Activated T-cell treated with anti-CD3 and anti-CD28 coated beads, Interleukin-2, amount 50 U/mL, for 72 hours (primary cell): ENCODE measurements at regions not wholly inside any gene's neighbourhood (a gene's known extent, or its start where the extent isn't known, plus 50 kb on each side); places are given as distances from the start of the nearest gene placed in this dataset.
A peak's percentile ranks its signal among the peaks of the same experiment; 100 is the strongest.

ENCODE experiments used
- ATAC-seq, 2 donors: fragments of 150-1000 bp; cut with Tn5 transposase; replicated peaks in 1 of 2; 2 replicates each; pipeline ENCODE4 v1.10.0; 2021; ENCODE audit warnings: moderate library complexity in 2 of 2, mild to moderate bottlenecking in 1 of 2
- DNase-seq, 2 donors: peaks; one replicate each; pipeline ENCODE4 v3.0.0; 2021 to 2022; ENCODE audit warnings: mixed read lengths in 1 of 2
- H3K27ac Mint-ChIP-seq: one replicate; pipeline ENCODE4 v1.8.0; 2022; ENCODE audit warnings: mild to moderate bottlenecking, moderate library complexity, mixed read lengths
- H3K27me3 Mint-ChIP-seq: one replicate; pipeline ENCODE4 v1.8.0; 2022; ENCODE audit warnings: low read depth, mixed read lengths
- H3K36me3 Mint-ChIP-seq, 2 donors: one replicate each; pipeline ENCODE4 v1.8.0; 2022; ENCODE audit warnings: mixed read lengths in 2 of 2, mild to moderate bottlenecking in 1 of 2; ENCODE audit not compliant: insufficient read depth in 2 of 2
- H3K4me1 Mint-ChIP-seq: one replicate; pipeline ENCODE4 v1.8.0; 2022; ENCODE audit warnings: low read depth, mixed read lengths
- H3K4me3 Mint-ChIP-seq, 2 donors: one replicate each; pipeline ENCODE4 v1.8.0; 2022; ENCODE audit warnings: mild to moderate bottlenecking in 2 of 2, mixed read lengths in 2 of 2, moderate library complexity in 2 of 2
- H3K9me3 Mint-ChIP-seq, 2 donors: one replicate each; pipeline ENCODE4 v1.8.0; 2022; ENCODE audit warnings: mixed read lengths in 2 of 2

GRCh38 chr5:175116466-175117048 is 327.4 kb downstream of the DRD1 start:
- no peak for DNase-seq
- Mint-ChIP-seq H3K36me3 (no peaks in the 10 kb centered on the region), H3K27me3 (peaks cover 13% of the 10 kb centered on the region), H3K9me3 (no peaks in the 10 kb centered on the region), H3K4me1 (no peaks in the 10 kb centered on the region), H3K4me3 (no peak overlapping the region), H3K27ac (no peak overlapping the region)
- no peak for ATAC-seq

- H3K9me3 Mint-ChIP-seq: no peaks in the 10 kb centered on the region
- no peak overlapping the region for H3K4me3 Mint-ChIP-seq
- peaks cover 13% of the 10 kb centered on the region for H3K27me3 Mint-ChIP-seq
- H3K27ac Mint-ChIP-seq: no peak overlapping the region
- H3K36me3 Mint-ChIP-seq: no peaks in the 10 kb centered on the region
- H3K4me1 Mint-ChIP-seq: no peaks in the 10 kb centered on the region
- DNase-seq (no peak), ATAC-seq (no peak)
These were observed 328.2 kb downstream of the DRD1 start for GRCh38 chr5:175115831-175116230.

- no peak for DNase-seq
- Mint-ChIP-seq H3K36me3 (peaks cover 0 to 1% of the 10 kb centered on the region in 2 donors), H3K9me3 (peaks cover 2 to 4% of the 10 kb centered on the region in 2 donors), H3K27me3 (peaks cover 13% of the 10 kb centered on the region), H3K4me1 (no peaks in the 10 kb centered on the region), H3K4me3 (no peak overlapping the region), H3K27ac (no peak overlapping the region)
- no peak for ATAC-seq
These were observed 330.0 kb downstream of the DRD1 start for GRCh38 chr5:175113947-175114346.

GRCh38 chr5:175109058-175109755 is 334.8 kb downstream of the DRD1 start:
- Mint-ChIP-seq H3K4me3 (no peak overlapping the region), H3K4me1 (no peaks in the 10 kb centered on the region), H3K27me3 (peaks cover 10% of the 10 kb centered on the region), H3K36me3 (peaks cover 0 to 1% of the 10 kb centered on the region in 2 donors), H3K9me3 (peaks cover 2 to 4% of the 10 kb centered on the region in 2 donors), H3K27ac (peak overlapping the region; percentile 19)
- no peak for DNase-seq
- ATAC-seq: no peak

- Mint-ChIP-seq H3K27ac (no peak overlapping the region), H3K36me3 (peaks cover 0 to 1% of the 10 kb centered on the region in 2 donors), H3K4me3 (no peak overlapping the region), H3K27me3 (peaks cover 20% of the 10 kb centered on the region), H3K4me1 (no peaks in the 10 kb centered on the region), H3K9me3 (peaks cover 2 to 4% of the 10 kb centered on the region in 2 donors)
- ATAC-seq (no peak), DNase-seq (no peak)
These were observed 336.1 kb downstream of the DRD1 start for GRCh38 chr5:175107865-175108264.

- no peak overlapping the region for H3K4me3 Mint-ChIP-seq
- DNase-seq (no peak), ATAC-seq (no peak)
- H3K27me3 Mint-ChIP-seq: peaks cover 25% of the 10 kb centered on the region
- H3K27ac Mint-ChIP-seq: no peak overlapping the region
- H3K9me3 Mint-ChIP-seq: peaks cover 2 to 6% of the 10 kb centered on the region in 2 donors
- H3K36me3 Mint-ChIP-seq: peaks cover 0 to 1% of the 10 kb centered on the region in 2 donors
- H3K4me1 Mint-ChIP-seq: no peaks in the 10 kb centered on the region
These were observed 336.9 kb downstream of the DRD1 start for GRCh38 chr5:175107028-175107588.

- H3K4me3 Mint-ChIP-seq: no peak overlapping the region
- ATAC-seq (no peak), DNase-seq (no peak)
- peaks cover 25% of the 10 kb centered on the region for H3K27me3 Mint-ChIP-seq
- H3K36me3 Mint-ChIP-seq: no peaks in the 10 kb centered on the region
- H3K4me1 Mint-ChIP-seq: no peaks in the 10 kb centered on the region
- peaks cover 1 to 6% of the 10 kb centered on the region in 2 donors for H3K9me3 Mint-ChIP-seq
- no peak overlapping the region for H3K27ac Mint-ChIP-seq
These were observed 339.3 kb downstream of the DRD1 start for GRCh38 chr5:175104677-175105076.

GRCh38 chr5:175103746-175104145 is 340.2 kb downstream of the DRD1 start:
- Mint-ChIP-seq H3K4me3 (no peak overlapping the region), H3K9me3 (peaks cover 0 to 2% of the 10 kb centered on the region in 2 donors), H3K4me1 (no peaks in the 10 kb centered on the region), H3K27ac (no peak overlapping the region), H3K36me3 (no peaks in the 10 kb centered on the region), H3K27me3 (peaks cover 25% of the 10 kb centered on the region)
- no peak for ATAC-seq
- DNase-seq: no peak

GRCh38 chr5:175102717-175103116 is 341.3 kb downstream of the DRD1 start:
- ATAC-seq (no peak), DNase-seq (no peak)
- Mint-ChIP-seq H3K4me1 (no peaks in the 10 kb centered on the region), H3K9me3 (peaks cover 0 to 2% of the 10 kb centered on the region in 2 donors), H3K27ac (no peak overlapping the region), H3K27me3 (peaks cover 25% of the 10 kb centered on the region), H3K36me3 (no peaks in the 10 kb centered on the region), H3K4me3 (no peak overlapping the region)

GRCh38 chr5:175098301-175098700 is 345.7 kb downstream of the DRD1 start:
- Mint-ChIP-seq H3K9me3 (peaks cover 2% of the 10 kb centered on the region in 2 donors), H3K27ac (no peak overlapping the region), H3K36me3 (no peaks in the 10 kb centered on the region), H3K27me3 (peaks cover 9% of the 10 kb centered on the region), H3K4me1 (no peaks in the 10 kb centered on the region), H3K4me3 (no peak overlapping the region)
- no peak for ATAC-seq
- DNase-seq: no peak

- DNase-seq (no peak), ATAC-seq (no peak)
- no peak overlapping the region for H3K27ac Mint-ChIP-seq
- no peaks in the 10 kb centered on the region for H3K36me3 Mint-ChIP-seq
- H3K9me3 Mint-ChIP-seq: peaks cover 0 to 2% of the 10 kb centered on the region in 2 donors
- H3K4me1 Mint-ChIP-seq: no peaks in the 10 kb centered on the region
- no peaks in the 10 kb centered on the region for H3K27me3 Mint-ChIP-seq
- H3K4me3 Mint-ChIP-seq: no peak overlapping the region
These were observed 347.4 kb downstream of the DRD1 start for GRCh38 chr5:175096469-175097165.

GRCh38 chr5:175094461-175094860 is 349.5 kb downstream of the DRD1 start:
- ATAC-seq (no peak), DNase-seq (no peak)
- H3K27me3 Mint-ChIP-seq: no peaks in the 10 kb centered on the region
- no peaks in the 10 kb centered on the region for H3K36me3 Mint-ChIP-seq
- no peak overlapping the region for H3K4me3 Mint-ChIP-seq
- no peak overlapping the region for H3K27ac Mint-ChIP-seq
- peaks cover 0 to 2% of the 10 kb centered on the region in 2 donors for H3K9me3 Mint-ChIP-seq
- no peaks in the 10 kb centered on the region for H3K4me1 Mint-ChIP-seq

- Mint-ChIP-seq H3K27ac (no peak overlapping the region), H3K27me3 (no peaks in the 10 kb centered on the region), H3K36me3 (no peaks in the 10 kb centered on the region), H3K9me3 (peaks cover 0 to 2% of the 10 kb centered on the region in 2 donors), H3K4me1 (no peaks in the 10 kb centered on the region), H3K4me3 (no peak overlapping the region)
- ATAC-seq: no peak
- DNase-seq: no peak
These were observed 351.3 kb downstream of the DRD1 start for GRCh38 chr5:175092691-175093090.
